IPS-18c (cell line): ENCODE measurements at regions not wholly inside any gene's neighbourhood (a gene's known extent, or its start where the extent isn't known, plus 50 kb on each side); places are given as distances from the start of the nearest gene placed in this dataset.
"Not testable (repeated sequence)": the region's sequence is repeated elsewhere in the genome, so short reads cannot be mapped to it uniquely, and the experiment has no call there.

Experiments used
- H3K4me3 ChIP-seq: 2 replicates; pipeline ENCODE4 v1.7.0; 2013; ENCODE audit warnings: low read depth, mild to moderate bottlenecking, low read length, moderate library complexity; ENCODE audit not compliant: insufficient read depth
- H3K9me3 ChIP-seq: one replicate; pipeline ENCODE4 v1.6.1; 2013; ENCODE audit warnings: mild to moderate bottlenecking, low read length, moderate library complexity; ENCODE audit not compliant: control insufficient read depth, insufficient read depth

DNA sequence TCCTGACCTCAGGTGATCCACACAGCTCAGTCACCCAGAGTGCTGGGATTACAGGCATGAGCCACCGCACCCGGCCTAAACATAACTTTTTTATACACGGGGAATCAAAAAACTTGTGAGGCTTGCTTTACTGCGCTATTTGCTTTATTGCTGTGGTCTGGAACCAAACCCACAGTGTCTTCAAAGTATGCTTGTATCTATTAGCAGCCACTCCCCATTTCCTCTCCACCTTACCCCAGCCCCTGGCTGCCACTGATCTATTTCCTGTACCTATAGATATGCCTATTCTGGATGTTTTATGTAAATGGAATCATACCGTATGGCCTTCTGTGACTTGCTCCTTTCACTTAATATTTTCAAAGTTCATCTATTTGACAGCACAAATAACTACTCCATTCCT lies 233.4 kb downstream of the BMP4 start:
- Histone ChIP-seq H3K9me3 (peaks cover 4% of the 10 kb centered on the region), H3K4me3 (no peak overlapping the region)

- Histone ChIP-seq H3K9me3 (peaks cover 4% of the 10 kb centered on the region), H3K4me3 (no peak overlapping the region)
These were observed 237.1 kb downstream of the BMP4 start for GRCh38 chr14:53719536-53719935.

DNA sequence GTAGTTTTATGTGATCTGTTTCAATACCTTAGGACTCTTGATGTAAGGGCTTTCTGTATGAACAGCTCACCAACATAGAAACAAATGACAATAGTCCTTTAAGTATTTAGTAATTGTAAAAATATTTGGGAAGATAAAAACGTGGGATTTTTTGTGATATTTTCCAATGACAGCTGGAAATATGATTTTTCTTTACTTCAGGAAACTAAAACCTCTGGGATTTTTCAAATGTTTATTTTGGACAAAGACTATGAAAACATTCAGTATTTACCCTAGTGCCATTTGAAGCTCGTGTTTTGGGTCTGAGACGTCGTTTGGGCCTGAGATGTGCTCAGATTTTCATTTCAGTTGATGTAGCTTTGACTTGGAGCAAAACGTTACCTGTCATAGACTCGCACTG lies 240.0 kb downstream of the BMP4 start:
- no peak overlapping the region for H3K4me3 ChIP-seq
- H3K9me3 ChIP-seq: no peaks in the 10 kb centered on the region

DNA sequence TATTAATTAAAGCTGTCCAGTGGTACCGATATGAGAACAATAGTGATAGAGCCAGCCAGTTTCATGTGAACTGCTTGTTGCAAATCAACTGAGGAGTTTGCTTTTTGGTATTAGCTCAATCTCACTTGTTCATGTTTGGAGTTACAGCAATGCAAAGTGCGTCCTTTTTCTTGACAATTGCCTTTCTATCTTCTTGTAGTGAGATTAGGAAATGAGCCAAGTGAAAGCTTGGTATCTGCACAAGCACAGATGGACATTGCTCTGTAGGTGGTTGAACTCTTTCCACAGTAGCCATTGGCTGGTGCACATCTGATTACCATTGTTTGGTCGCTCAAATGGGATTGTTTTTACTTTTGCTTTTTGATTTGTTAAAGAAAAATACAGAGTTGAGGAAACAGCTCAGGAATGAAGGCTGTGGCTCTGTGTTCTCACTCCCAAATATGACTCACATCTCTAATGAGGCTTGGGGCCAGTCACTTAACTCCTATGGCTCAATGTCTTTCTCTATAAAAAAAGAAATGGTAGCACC lies 241.4 kb downstream of the BMP4 start:
- Histone ChIP-seq H3K9me3 (no peaks in the 10 kb centered on the region), H3K4me3 (no peak overlapping the region)

DNA sequence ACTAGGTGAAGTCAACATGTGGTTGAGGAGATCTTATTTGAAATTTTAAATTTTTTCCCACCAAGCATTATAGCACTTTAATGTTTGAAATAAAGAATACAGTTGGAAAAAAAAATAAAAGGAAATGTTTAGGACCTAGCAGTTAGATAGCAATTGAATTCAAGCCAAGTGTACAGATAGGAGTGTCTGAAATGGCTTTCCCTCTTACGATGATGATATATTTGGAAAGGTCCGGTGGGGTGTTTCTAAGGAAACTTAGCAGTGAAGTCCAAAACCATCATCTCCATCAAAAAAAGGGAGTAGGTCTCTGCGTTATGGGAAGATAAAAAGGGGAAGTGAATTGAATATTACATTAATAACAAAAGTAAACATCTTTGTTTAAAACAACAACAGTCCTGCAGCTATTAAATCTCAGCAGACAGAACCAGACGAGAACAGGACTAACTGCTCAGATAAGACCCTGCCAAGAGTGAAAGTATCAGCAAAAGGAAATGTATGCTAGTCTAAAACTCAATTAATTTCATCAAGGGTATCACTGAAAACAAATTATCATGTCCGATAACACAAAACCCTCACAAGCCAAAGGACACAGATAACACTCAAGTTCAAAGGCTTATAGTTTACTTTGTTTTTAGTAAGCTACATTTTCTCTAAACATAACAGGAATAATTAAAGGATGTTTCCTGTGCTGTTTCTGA lies 242.0 kb downstream of the BMP4 start:
- no peaks in the 10 kb centered on the region for H3K9me3 ChIP-seq
- H3K4me3 ChIP-seq: no peak overlapping the region

- H3K4me3 ChIP-seq, H3K9me3 ChIP-seq: not testable (repeated sequence)
These were observed 243.7 kb downstream of the BMP4 start for GRCh38 chr14:53712901-53713300.

GRCh38 chr14:53711205-53711604 lies 245.4 kb downstream of the BMP4 start:
- Histone ChIP-seq H3K4me3 (no peak overlapping the region), H3K9me3 (no peaks in the 10 kb centered on the region)

DNA sequence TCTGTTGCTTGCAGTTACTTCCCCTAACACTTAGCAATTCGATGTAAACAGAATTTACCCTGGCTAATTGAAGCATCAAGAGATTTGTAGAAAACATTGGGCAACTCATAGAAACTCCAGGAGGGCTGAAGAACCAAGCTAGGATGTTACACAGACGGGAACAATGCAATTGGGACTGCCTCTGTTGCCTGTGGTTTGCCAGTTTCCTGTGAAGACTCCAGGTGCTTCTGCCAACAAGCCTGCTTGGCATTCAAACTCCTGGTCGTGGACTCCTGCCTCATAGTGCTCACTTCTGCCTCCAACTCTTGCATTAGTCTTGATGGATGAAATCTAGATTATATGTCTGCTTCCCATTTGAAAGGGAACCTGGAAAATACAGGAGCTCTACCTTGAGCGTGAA lies 246.0 kb downstream of the BMP4 start:
- H3K4me3 ChIP-seq: no peak overlapping the region
- no peaks in the 10 kb centered on the region for H3K9me3 ChIP-seq

- Histone ChIP-seq H3K9me3 (no peaks in the 10 kb centered on the region), H3K4me3 (no peak overlapping the region)
These were observed 247.2 kb downstream of the BMP4 start for GRCh38 chr14:53709381-53709780.

GRCh38 chr14:53703457-53703856 lies 253.2 kb downstream of the BMP4 start:
- Histone ChIP-seq H3K4me3 (no peak overlapping the region), H3K9me3 (no peaks in the 10 kb centered on the region)

- Histone ChIP-seq H3K4me3 (no peak overlapping the region), H3K9me3 (no peaks in the 10 kb centered on the region)
These were observed 255.3 kb downstream of the BMP4 start for GRCh38 chr14:53701108-53701875.

- no peak overlapping the region for H3K4me3 ChIP-seq
- H3K9me3 ChIP-seq: no peaks in the 10 kb centered on the region
These were observed 260.2 kb downstream of the BMP4 start for GRCh38 chr14:53696217-53696965.

DNA sequence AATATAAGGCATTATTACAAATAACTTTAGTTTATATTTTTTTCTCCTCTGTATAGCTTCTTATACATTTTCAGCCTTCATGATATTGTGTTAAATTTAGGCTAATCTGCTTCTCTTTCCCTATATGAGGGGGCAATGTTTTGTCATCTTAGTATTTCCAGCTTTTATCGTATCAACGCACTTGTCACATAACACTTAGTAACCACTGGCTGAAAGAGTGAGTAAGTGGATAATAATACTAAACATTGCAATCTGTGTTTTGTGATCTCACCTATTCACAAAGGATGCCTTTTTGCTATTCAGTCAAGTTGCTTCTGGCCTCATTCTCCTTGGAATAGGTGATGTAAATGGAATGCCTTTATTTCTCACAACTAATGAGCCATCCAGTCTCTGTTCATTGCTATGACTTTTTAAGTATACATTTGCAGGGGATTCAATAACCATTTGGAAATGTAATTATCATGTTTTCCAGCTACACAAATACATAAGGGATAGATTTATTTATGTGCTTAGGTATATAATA lies 260.9 kb downstream of the BMP4 start:
- Histone ChIP-seq H3K4me3 (no peak overlapping the region), H3K9me3 (no peaks in the 10 kb centered on the region)

DNA sequence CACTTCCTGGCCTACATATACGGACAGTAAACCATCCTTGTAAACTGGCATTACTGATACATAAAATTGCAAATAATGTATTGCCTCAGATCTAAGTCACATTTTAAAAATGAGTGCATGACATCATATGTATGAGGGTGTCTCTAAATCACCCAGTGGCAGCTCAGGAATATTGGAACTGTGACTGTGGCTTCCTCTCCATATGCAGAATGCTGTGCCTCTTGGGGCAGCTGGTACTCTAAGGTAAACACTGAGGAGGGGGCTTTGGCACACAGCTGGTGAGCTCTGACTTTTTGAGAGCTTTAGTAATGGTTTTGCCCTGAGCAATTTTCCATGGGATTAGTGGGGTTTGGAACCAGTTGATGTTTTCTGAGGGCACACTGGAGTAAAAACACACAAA lies 263.7 kb downstream of the BMP4 start:
- no peaks in the 10 kb centered on the region for H3K9me3 ChIP-seq
- no peak overlapping the region for H3K4me3 ChIP-seq

- no peak overlapping the region for H3K4me3 ChIP-seq
- no peaks in the 10 kb centered on the region for H3K9me3 ChIP-seq
These were observed 264.2 kb downstream of the BMP4 start for GRCh38 chr14:53692451-53692850.

GRCh38 chr14:53683229-53683628 lies 273.4 kb downstream of the BMP4 start:
- peaks cover 2% of the 10 kb centered on the region for H3K9me3 ChIP-seq
- H3K4me3 ChIP-seq: no peak overlapping the region

DNA sequence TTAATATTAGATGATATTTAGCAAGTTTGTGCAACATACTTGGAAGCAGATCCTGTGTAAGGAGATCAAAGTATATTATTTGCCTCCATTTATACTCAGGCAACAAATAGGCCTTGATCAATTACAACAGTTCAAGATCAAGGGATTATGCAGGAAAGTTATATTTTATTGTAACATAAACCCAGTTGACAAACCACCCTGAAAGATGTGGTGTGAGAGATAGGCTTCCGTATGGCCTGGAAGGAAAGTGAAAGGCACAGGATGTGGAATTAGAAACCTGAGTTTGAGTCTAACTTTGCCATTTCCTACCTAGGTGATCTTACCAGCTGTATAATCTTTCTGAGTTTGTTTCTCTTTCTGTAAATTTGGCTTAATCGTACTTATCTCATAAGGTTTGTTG lies 284.1 kb downstream of the BMP4 start:
- Histone ChIP-seq H3K9me3 (no peaks in the 10 kb centered on the region), H3K4me3 (no peak overlapping the region)

DNA sequence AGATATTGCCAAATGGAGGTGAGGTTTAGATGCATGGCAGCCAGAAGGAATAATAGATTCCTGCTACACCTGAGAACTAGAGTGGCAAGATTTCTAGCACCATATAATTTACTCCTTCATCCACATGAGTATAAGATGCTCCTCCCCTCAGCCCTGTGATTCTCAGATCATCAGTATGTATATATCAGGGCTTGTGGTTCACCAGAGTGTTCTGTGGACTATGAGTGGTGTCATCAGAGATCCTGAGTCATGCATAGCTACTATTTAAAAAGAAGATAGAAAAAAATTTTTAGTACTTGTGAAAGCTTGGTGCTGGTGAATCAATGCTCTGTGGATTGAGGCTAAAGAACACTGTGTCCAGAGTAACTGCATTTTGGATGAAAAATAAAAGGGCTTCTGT lies 285.9 kb downstream of the BMP4 start:
- Histone ChIP-seq H3K4me3 (no peak overlapping the region), H3K9me3 (no peaks in the 10 kb centered on the region)
